Heart left ventricle (tissue), 16 donors: ENCODE measurements at regions not wholly inside any gene's neighbourhood (a gene's known extent, or its start where the extent isn't known, plus 50 kb on each side); places are given as distances from the start of the nearest gene placed in this dataset.

Experiments used
- ATAC-seq, 4 donors: fragments of 200-7000 bp; cut with Tn5 transposase; one replicate each; pipeline ENCODE4 v1.9.1; 2020 to 2022; ENCODE audit warnings: moderate library complexity in 4 of 4, mild to moderate bottlenecking in 3 of 4, moderate number of reproducible peaks in 1 of 4
- DNase-seq, 5 donors: peaks; one replicate each; pipeline ENCODE4 v3.0.0-alpha.2; 2020
- H3K27ac ChIP-seq, 12 donors: fragments of 200-600 bp; sonication (generic) in 4 of 12; one replicate each; pipeline versions ENCODE4 v1.5.0 to v1.8.0; 2016 to 2022; ENCODE audit warnings: mild to moderate bottlenecking in 2 of 12
- H3K27me3 ChIP-seq, 9 donors: fragments of 200-600 bp; sonication (generic) in 2 of 9; one replicate each; pipeline versions ENCODE4 v1.5.1 to v1.8.0; 2016 to 2022; ENCODE audit warnings: mild to moderate bottlenecking in 3 of 9
- H3K36me3 ChIP-seq, 9 donors: fragments of 200-600 bp; sonication (generic) in 2 of 9; one replicate each; pipeline versions ENCODE4 v1.5.0 to v1.8.0; 2018 to 2022; ENCODE audit warnings: mild to moderate bottlenecking in 2 of 9
- H3K4me1 ChIP-seq, 12 donors: fragments of 200-600 bp; sonication (generic) in 4 of 12; one replicate each; pipeline versions ENCODE4 v1.5.0 to v1.8.0; 2016 to 2022; ENCODE audit warnings: mild to moderate bottlenecking in 3 of 12
- H3K4me3 ChIP-seq, 12 donors: fragments of 200-600 bp; sonication (generic) in 4 of 12; one replicate each; pipeline versions ENCODE4 v1.5.0 to v1.8.0; 2017 to 2022; ENCODE audit warnings: mild to moderate bottlenecking in 9 of 12, moderate library complexity in 4 of 12
- H3K9me3 ChIP-seq, 12 donors: fragments of 200-600 bp; sonication (generic) in 4 of 12; one replicate each; pipeline versions ENCODE4 v1.5.0 to v1.8.0; 2016 to 2022; ENCODE audit warnings: mild to moderate bottlenecking in 1 of 12
- CTCF ChIP-seq, 12 donors: fragments of 200-600 bp; sonication (generic) in 4 of 12; IDR thresholded peaks; one replicate each; pipeline versions ENCODE4 v1.5.0 to v1.8.0; 2018 to 2022; ENCODE audit warnings: antibody characterized with exemption in 12 of 12, mild to moderate bottlenecking in 5 of 12
- POLR2A ChIP-seq, 2 donors: fragments of 450-650 bp; IDR thresholded peaks; one replicate each; pipeline ENCODE4 v1.6.1; 2017; ENCODE audit warnings: antibody characterized with exemption in 2 of 2, mild to moderate bottlenecking in 2 of 2, moderate library complexity in 2 of 2
- WGBS, 4 donors: extraction: QIAGEN DNeasy Blood & Tissue Kit in 2 of 4; methylation state at CpG; one replicate each; pipeline versions ENCODE4 v1.1.5 to v1.1.7; 2013 to 2018; 5-methylcytosine and 5-hydroxymethylcytosine counted together
- intact Hi-C, 10 donors: fragments of 100-400 bp; cut with DNase I; formaldehyde crosslinking; loops; one replicate each; pipeline versions ENCODE4 v1.11.1 to v1.14.2; 2022
- donor health status: ischemic (EF 13 %, LVEDD 7.1; RV severe dilation, severe dysfunction).
- donor health status: healthy with polysubstance abuse.
- donor health status: DM: no; HTN: yes; CAD: no.
- donor health status: DM: no; HTN: no; CAD: no.
- donor health status: ischemic (EF 25% LVEDD 6.9; RV normal size, moderate dysfunction).
- donor health status: ischemic (EF 25% LVEDD 5.7; RV mildly dilated, moderate dysfunction).
- donor health status: healthy.
- donor health status: DM: yes; HTN: yes; CAD: no.
- donor health status: ischemic (EF 35%, LVEDD 5.7; RV mildly dilated, moderate dysfunction).
- donor health status: nonischemic (EF 11% LVEDD 7.7; RV severe dilation, severe dysfunction).
- donor health status: DM: yes; HTN: yes; CAD: no.
- donor health status: PGD.
- donor health status: ischemic (EF 29% LVEDD 5.4; RV normal size, mild dysfunction).
- donor health status: nonischemic (EF 23%, LVEDD 6.1; RV moderate dilation, normal function).

GRCh38 chr10:131818510-131819234, 82.1 kb upstream of the PPP2R2D start:
- H3K27me3 ChIP-seq, result peaks cover 0 to 25% (median 3%) of the 10 kb centered on the region in 9 donors
- TF ChIP-seq POLR2A (IDR thresholded peaks at IDR 0.05) (no peak), CTCF (IDR thresholded peaks at IDR 0.05) (no peak)
- H3K27ac ChIP-seq, result no peak overlapping the region
- H3K4me3 ChIP-seq, result no peak overlapping the region
- intact Hi-C loops, result no loop called here
- no peaks in the 10 kb centered on the region for H3K4me1 ChIP-seq
- ATAC-seq (no peak), DNase-seq (peak in 2 of 5 donors; percentile 13 to 33)
- 83 to 85% (median 84%) methylated on average over 22 of the region's 22 CpGs for WGBS, 4 donors
- no peaks in the 10 kb centered on the region for H3K9me3 ChIP-seq
- no peaks in the 10 kb centered on the region for H3K36me3 ChIP-seq

GRCh38 chr10:131819241-131820072, 81.4 kb upstream of the PPP2R2D start:
- DNase-seq, result peak in 1 of 5 donors; percentile 27
- TF ChIP-seq POLR2A (IDR thresholded peaks at IDR 0.05) (no peak), CTCF (IDR thresholded peaks at IDR 0.05) (no peak)
- H3K9me3 ChIP-seq, result no peaks in the 10 kb centered on the region
- H3K4me3 ChIP-seq, result no peak overlapping the region
- peaks cover 0 to 28% (median 3%) of the 10 kb centered on the region in 9 donors for H3K27me3 ChIP-seq
- H3K36me3 ChIP-seq, result no peaks in the 10 kb centered on the region
- H3K27ac ChIP-seq, result no peak overlapping the region
- no peak for ATAC-seq
- 55 to 65% (median 59%) methylated on average over 10 to 25 of the region's 25 CpGs for WGBS, 4 donors
- no peaks in the 10 kb centered on the region for H3K4me1 ChIP-seq
- intact Hi-C loops, result no loop called here

- Histone ChIP-seq H3K4me1 (peaks cover 0 to 6% (median 0%) of the 10 kb centered on the region in 12 donors), H3K27ac (no peak overlapping the region), H3K4me3 (no peak overlapping the region), H3K36me3 (no peaks in the 10 kb centered on the region), H3K27me3 (peaks cover 0 to 33% (median 3%) of the 10 kb centered on the region in 9 donors), H3K9me3 (no peaks in the 10 kb centered on the region)
- ATAC-seq, result no peak
- DNase-seq, result no peak
- 81 to 85% (median 84%) methylated on average over 9 of the region's 9 CpGs for WGBS, 4 donors
- intact Hi-C loops, result no loop called here
- TF ChIP-seq POLR2A (IDR thresholded peaks at IDR 0.05) (no peak), CTCF (IDR thresholded peaks at IDR 0.05) (no peak)
Measured at GRCh38 chr10:131820626-131821025, 80.2 kb upstream of the PPP2R2D start.

- H3K27me3 ChIP-seq, result peaks cover 0 to 33% (median 3%) of the 10 kb centered on the region in 9 donors
- DNase-seq, result no peak
- H3K27ac ChIP-seq, result no peak overlapping the region
- WGBS, 4 donors, result 82 to 86% (median 83%) methylated on average over 8 of the region's 8 CpGs
- no peaks in the 10 kb centered on the region for H3K9me3 ChIP-seq
- TF ChIP-seq CTCF (IDR thresholded peaks at IDR 0.05) (no peak), POLR2A (IDR thresholded peaks at IDR 0.05) (no peak)
- H3K36me3 ChIP-seq, result no peaks in the 10 kb centered on the region
- H3K4me1 ChIP-seq, result peaks cover 0 to 6% (median 0%) of the 10 kb centered on the region in 12 donors
- intact Hi-C loops, result no loop called here
- H3K4me3 ChIP-seq, result no peak overlapping the region
- ATAC-seq, result no peak
Measured at GRCh38 chr10:131821378-131822012, 79.3 kb upstream of the PPP2R2D start.
